ENCODE measurements at regions not wholly inside any gene's neighbourhood (a gene's known extent, or its start where the extent isn't known, plus 50 kb on each side); places are given as distances from the start of the nearest gene placed in this dataset.

- no peak for TF ChIP-seq CTCF (conservative IDR thresholded peaks at IDR 0.05 in 1 of 2, IDR thresholded peaks at IDR 0.05 in 1 of 2; ENCODE audit: extremely low read depth in 1 of 2, insufficient read depth in 1 of 2, low read depth in 1 of 2, low read length in 2 of 2)
- no peak for TF ChIP-seq EZH2 (IDR thresholded peaks at IDR 0.05; ENCODE audit: borderline replicate concordance, low read length)
Observed at GRCh38 chr4:13246107-13246506, 238.0 kb downstream of the RAB28 start.
